IMR-90 (cell line): ENCODE measurements at regions not wholly inside any gene's neighbourhood (a gene's known extent, or its start where the extent isn't known, plus 50 kb on each side); places are given as distances from the start of the nearest gene placed in this dataset.

Experiments used
- ATAC-seq: fragments of 200-7000 bp; cut with Tn5 transposase; 2 replicates; pipeline ENCODE4 v1.9.1; 2020; ENCODE audit warnings: low read depth, mild to moderate bottlenecking, moderate library complexity
- BruUV-seq: library from RNA; stranded (reverse); fragments of 400-500 nt; replicated peaks from 2 replicates; lab custom pipeline; 2021; lab: Mats Ljungman, UMichigan
- CTCF ChIA-PET: fragments of 300-600 bp; formaldehyde crosslinking; extraction: SDS; loops from one replicate; lab custom pipeline; 2021; ENCODE audit warnings: antibody characterized with exemption; lab: Yijun Ruan, JAX
- POLR2A ChIA-PET: fragments of 300-600 bp; sonication (Branson Sonifier 250); formaldehyde crosslinking; loops from one replicate; lab custom pipeline; 2022; ENCODE audit warnings: antibody characterized with exemption; ENCODE audit not compliant: unreplicated experiment; lab: Charles Lee
- DNase-seq: peaks from one replicate; pipeline ENCODE4 v3.0.0; 2013
- H2AFZ ChIP-seq: replicated peaks from 2 replicates; pipeline ENCODE3; 2013; ENCODE audit warnings: low read length, mild to moderate bottlenecking; ENCODE audit not compliant: poor library complexity
- H2AK5ac ChIP-seq: 2 replicates; pipeline ENCODE4 v1.6.1; 2013; ENCODE audit warnings: low read depth, low read length, inconsistent platforms
- H2AK9ac ChIP-seq: replicated peaks from 2 replicates; pipeline ENCODE3; 2013; ENCODE audit warnings: mild to moderate bottlenecking, low read depth, low read length, moderate library complexity; ENCODE audit not compliant: poor library complexity
- H2BK120ac ChIP-seq: 2 replicates; pipeline ENCODE4 v1.6.1; 2013; ENCODE audit warnings: low read depth, low read length, inconsistent platforms
- H2BK15ac ChIP-seq: 3 replicates; pipeline ENCODE4 v1.6.1; 2013; ENCODE audit warnings: low read depth, low read length, inconsistent platforms
- H2BK20ac ChIP-seq: 2 replicates; pipeline ENCODE4 v1.6.1; 2013; ENCODE audit warnings: low read depth, mild to moderate bottlenecking, inconsistent platforms, low read length, moderate library complexity
- H2BK5ac ChIP-seq: 2 replicates; pipeline ENCODE4 v1.6.1; 2013; ENCODE audit warnings: mild to moderate bottlenecking, low read depth, low read length, inconsistent platforms; ENCODE audit not compliant: poor library complexity, severe bottlenecking
- H3K14ac ChIP-seq: replicated peaks from 2 replicates; pipeline ENCODE4 v1.6.1; 2013; ENCODE audit warnings: low read depth, low read length, inconsistent platforms
- H3K18ac ChIP-seq: 2 replicates; pipeline ENCODE4 v1.6.1; 2013; ENCODE audit warnings: low read depth, low read length, control low read depth
- H3K23ac ChIP-seq: 2 replicates; pipeline ENCODE4 v1.6.1; 2013; ENCODE audit warnings: low read depth, low read length, inconsistent platforms
- H3K27ac ChIP-seq: 2 replicates; pipeline ENCODE4 v1.5.1; 2013; ENCODE audit warnings: mild to moderate bottlenecking, control low read depth, low read length; ENCODE audit not compliant: insufficient read depth
- H3K27me3 ChIP-seq: 2 replicates; pipeline ENCODE4 v1.6.1; 2013; ENCODE audit warnings: low read length; ENCODE audit not compliant: control insufficient read depth, insufficient read depth
- H3K36me3 ChIP-seq: 2 replicates; pipeline ENCODE4 v1.6.1; 2013; ENCODE audit warnings: low read length, mixed read lengths; ENCODE audit not compliant: control insufficient read depth, insufficient read depth
- H3K4ac ChIP-seq: 2 replicates; pipeline ENCODE4 v1.6.1; 2013; ENCODE audit warnings: low read depth, low read length, inconsistent platforms
- H3K4me1 ChIP-seq: 2 replicates; pipeline ENCODE4 v1.6.1; 2013; ENCODE audit warnings: low read length, mixed read lengths; ENCODE audit not compliant: control insufficient read depth, insufficient read depth
- H3K4me2 ChIP-seq: 2 replicates; pipeline ENCODE4 v1.6.1; 2013; ENCODE audit warnings: low read depth, mild to moderate bottlenecking, control low read depth, low read length, moderate library complexity
- H3K4me3 ChIP-seq: 2 replicates; pipeline ENCODE4 v1.5.1; 2013; ENCODE audit warnings: low read depth, mild to moderate bottlenecking, control low read depth, low read length, moderate library complexity; ENCODE audit not compliant: insufficient read depth
- H3K56ac ChIP-seq: 2 replicates; pipeline ENCODE4 v1.6.1; 2013; ENCODE audit warnings: low read length, inconsistent platforms; ENCODE audit not compliant: insufficient read depth; ENCODE audit errors: extremely low read depth
- H3K79me1 ChIP-seq, 2 experiments: 2 replicates each; pipeline ENCODE4 v1.6.1; 2013; ENCODE audit warnings: low read length in 2 of 2, inconsistent platforms in 1 of 2, low read depth in 1 of 2
- H3K9ac ChIP-seq: 2 replicates; pipeline ENCODE4 v1.6.1; 2013; ENCODE audit warnings: low read depth, low read length, control low read depth
- H3K9me1 ChIP-seq: 2 replicates; pipeline ENCODE4 v1.6.1; 2013; ENCODE audit warnings: low read length, inconsistent platforms; ENCODE audit not compliant: insufficient read depth
- H3K9me3 ChIP-seq: 2 replicates; pipeline ENCODE4 v1.6.1; 2013; ENCODE audit warnings: low read length; ENCODE audit not compliant: control insufficient read depth, insufficient read depth
- H4K20me1 ChIP-seq: 2 replicates; pipeline ENCODE4 v1.6.1; 2013; ENCODE audit warnings: low read length, inconsistent platforms; ENCODE audit not compliant: insufficient read depth
- H4K5ac ChIP-seq: 2 replicates; pipeline ENCODE4 v1.6.1; 2013; ENCODE audit warnings: mild to moderate bottlenecking, low read depth, low read length, control low read depth
- H4K8ac ChIP-seq, 2 experiments: 2 replicates each; pipeline ENCODE4 v1.6.1; 2013; ENCODE audit warnings: low read depth in 2 of 2, low read length in 2 of 2, control low read depth in 1 of 2, inconsistent platforms in 1 of 2
- H4K91ac ChIP-seq: 2 replicates; pipeline ENCODE4 v1.6.1; 2013; ENCODE audit warnings: low read depth, low read length, inconsistent platforms; ENCODE audit not compliant: insufficient read depth
- BHLHE40 ChIP-seq: fragments of 150-350 bp; IDR thresholded peaks from 2 replicates; pipeline ENCODE4 v1.6.1; 2016; ENCODE audit warnings: mild to moderate bottlenecking, low read depth, low read length
- CHD1 ChIP-seq: IDR thresholded peaks from 2 replicates; pipeline ENCODE4 v1.6.1; 2012; ENCODE audit warnings: low read depth, low read length, improper control_type of control experiment
- CTCF ChIP-seq: conservative IDR thresholded peaks from 2 replicates; pipeline ENCODE4 v1.5.1; 2012; ENCODE audit warnings: mild to moderate bottlenecking, low read depth, low read length, improper control_type of control experiment
- MAFK ChIP-seq: IDR thresholded peaks from 2 replicates; pipeline ENCODE4 v1.6.1; 2012; ENCODE audit warnings: low read depth, low read length, improper control_type of control experiment
- MAZ ChIP-seq: IDR thresholded peaks from 2 replicates; pipeline ENCODE4 v1.6.1; 2012; ENCODE audit warnings: low read depth, mild to moderate bottlenecking, low read length, improper control_type of control experiment, moderate library complexity, borderline replicate concordance
- MXI1 ChIP-seq: IDR thresholded peaks from 2 replicates; pipeline ENCODE4 v1.6.1; 2012; ENCODE audit warnings: low read depth, mild to moderate bottlenecking, low read length, moderate library complexity, borderline replicate concordance
- WGBS, 2 experiments: methylation state at CpG; one replicate each; pipeline versions ENCODE4 v1.1.5 to v1.1.7; 2013; ENCODE audit warnings: missing lambda C conversion rate in 2 of 2; ENCODE audit not compliant: insufficient read length in 1 of 2; ENCODE audit errors: extremely low coverage in 2 of 2; 5-methylcytosine and 5-hydroxymethylcytosine counted together
- dilution Hi-C: fragments of 300-500 bp; cut with HindIII; formaldehyde crosslinking; loops from one replicate; pipeline ENCODE4 v1.14.3; 2018; ENCODE audit warnings: low sequenced_read_pairs; ENCODE audit not compliant: unreplicated experiment
- in situ Hi-C: fragments of 300-500 bp; cut with MboI; formaldehyde crosslinking; loops from 3 replicates; pipeline ENCODE4 v1.14.3; 2019; ENCODE audit warnings: low sequenced_read_pairs, inconsistent platforms, mixed read lengths
- intact Hi-C: fragments of 100-400 bp; cut with micrococcal nuclease; formaldehyde crosslinking; loops from 2 replicates; pipeline ENCODE4 v1.10.0; 2022

- Histone ChIP-seq H3K9me3 (0 out of 2 replicates have a peak, but pooled peaks cover 2% of the 10 kb centered on the region), H2AFZ (no peak overlapping the region), H4K5ac (no peak overlapping the region), H3K36me3 (no peaks in the 10 kb centered on the region), H4K20me1 (no peaks in the 10 kb centered on the region), H3K9me1 (no peaks in the 10 kb centered on the region), H3K79me1 (no peaks in the 10 kb centered on the region), H3K4me2 (no peak overlapping the region), H2AK9ac (no peak overlapping the region), H3K14ac (no peak overlapping the region), H4K8ac (no peak overlapping the region), H3K9ac (no peak overlapping the region), H2BK20ac (no peak overlapping the region), H3K18ac (no peak overlapping the region), H3K27ac (no peak overlapping the region), H3K4ac (no peak overlapping the region), H2AK5ac (no peak overlapping the region), H3K27me3 (no peaks in the 10 kb centered on the region), H3K23ac (no peak overlapping the region), H4K91ac (no peak overlapping the region), H2BK5ac (no peak overlapping the region), H3K4me1 (no peaks in the 10 kb centered on the region), H3K56ac (no peak overlapping the region), H2BK15ac (no peak overlapping the region), H3K4me3 (no peak overlapping the region), H2BK120ac (no peak overlapping the region)
- CTCF ChIA-PET: interaction anchor here (0.6 kb wide), 1 partner anchor 392 kb away, joined by 9 read pairs; no protein-coding TSS in a partner anchor
- no peak for TF ChIP-seq MXI1
- TF ChIP-seq BHLHE40: no peak
- TF ChIP-seq CTCF: 0 out of 2 replicates have a peak, but pooled peaks have one; percentile 3
- no peak for TF ChIP-seq MAFK
- TF ChIP-seq CHD1: no peak
- TF ChIP-seq MAZ: no peak
- no CpG with 5 or more reads among the region's 3 CpGs for WGBS, 2 experiments
- no TSS peak for BruUV-seq
- intact Hi-C loops (no loop called here), in situ Hi-C loops (no loop called here), dilution Hi-C loops (no loop called here)
- POLR2A ChIA-PET: no interaction called here
- ATAC-seq (no peak), DNase-seq (no peak)
Measured at GRCh38 chrX:79592259-79592658, 225.1 kb upstream of the ITM2A start.
